ENCODE measurements at regions not wholly inside any gene's neighbourhood (a gene's known extent, or its start where the extent isn't known, plus 50 kb on each side); places are given as distances from the start of the nearest gene placed in this dataset.

GRCh38 chr4:24114919-24115500, 225.2 kb upstream of the PPARGC1A start:
- Mint-ChIP-seq H3K4me1 (no peaks in the 10 kb centered on the region), H3K27me3 (ENCODE audit: insufficient read depth, low read depth) (peaks cover 2% of the 10 kb centered on the region), H3K36me3 (no peaks in the 10 kb centered on the region), H3K27ac (no peak overlapping the region), H3K9me3 (no peaks in the 10 kb centered on the region), H3K4me3 (no peak overlapping the region)
- Histone ChIP-seq H4K20me1 (ENCODE audit: low read depth) (no peaks in the 10 kb centered on the region), H2AFZ (replicated peaks) (no peak overlapping the region), H3K36me3 (no peaks in the 10 kb centered on the region), H3K9me3 (ENCODE audit: low read depth) (no peaks in the 10 kb centered on the region), H3K79me2 (ENCODE audit: low read depth) (no peaks in the 10 kb centered on the region), H3K27ac (no peak overlapping the region), H3K9ac (no peak overlapping the region), H3K4me1 (no peaks in the 10 kb centered on the region), H3K4me3 (no peak overlapping the region), H3F3A (ENCODE audit: low read depth) (no peaks in the 10 kb centered on the region), H3K27me3 (no peaks in the 10 kb centered on the region), H3K4me2 (no peak overlapping the region)
- DNase-seq (ENCODE audit: low spot score), result no peak
- TF ChIP-seq EZH2 (IDR thresholded peaks at IDR 0.05) (no peak), EZH2phosphoT487 (IDR thresholded peaks at IDR 0.05) (no peak)
- TF ChIP-seq, protein P1, sequence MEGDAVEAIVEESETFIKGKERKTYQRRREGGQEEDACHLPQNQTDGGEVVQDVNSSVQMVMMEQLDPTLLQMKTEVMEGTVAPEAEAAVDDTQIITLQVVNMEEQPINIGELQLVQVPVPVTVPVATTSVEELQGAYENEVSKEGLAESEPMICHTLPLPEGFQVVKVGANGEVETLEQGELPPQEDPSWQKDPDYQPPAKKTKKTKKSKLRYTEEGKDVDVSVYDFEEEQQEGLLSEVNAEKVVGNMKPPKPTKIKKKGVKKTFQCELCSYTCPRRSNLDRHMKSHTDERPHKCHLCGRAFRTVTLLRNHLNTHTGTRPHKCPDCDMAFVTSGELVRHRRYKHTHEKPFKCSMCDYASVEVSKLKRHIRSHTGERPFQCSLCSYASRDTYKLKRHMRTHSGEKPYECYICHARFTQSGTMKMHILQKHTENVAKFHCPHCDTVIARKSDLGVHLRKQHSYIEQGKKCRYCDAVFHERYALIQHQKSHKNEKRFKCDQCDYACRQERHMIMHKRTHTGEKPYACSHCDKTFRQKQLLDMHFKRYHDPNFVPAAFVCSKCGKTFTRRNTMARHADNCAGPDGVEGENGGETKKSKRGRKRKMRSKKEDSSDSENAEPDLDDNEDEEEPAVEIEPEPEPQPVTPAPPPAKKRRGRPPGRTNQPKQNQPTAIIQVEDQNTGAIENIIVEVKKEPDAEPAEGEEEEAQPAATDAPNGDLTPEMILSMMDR (IDR thresholded peaks at IDR 0.05), result no peak

- no peak for DNase-seq (ENCODE audit: low spot score)
- Mint-ChIP-seq H3K9me3 (no peaks in the 10 kb centered on the region), H3K27me3 (ENCODE audit: insufficient read depth, low read depth) (no peaks in the 10 kb centered on the region), H3K36me3 (no peaks in the 10 kb centered on the region), H3K27ac (no peak overlapping the region), H3K4me3 (no peak overlapping the region), H3K4me1 (no peaks in the 10 kb centered on the region)
- Histone ChIP-seq H4K20me1 (ENCODE audit: low read depth) (no peaks in the 10 kb centered on the region), H3K4me3 (no peak overlapping the region), H3K4me1 (no peaks in the 10 kb centered on the region), H3K27ac (no peak overlapping the region), H3K9ac (no peak overlapping the region), H3K79me2 (ENCODE audit: low read depth) (no peaks in the 10 kb centered on the region), H3K4me2 (no peak overlapping the region), H2AFZ (replicated peaks) (no peak overlapping the region), H3K36me3 (no peaks in the 10 kb centered on the region), H3F3A (ENCODE audit: low read depth) (no peaks in the 10 kb centered on the region), H3K27me3 (no peaks in the 10 kb centered on the region), H3K9me3 (ENCODE audit: low read depth) (no peaks in the 10 kb centered on the region)
- TF ChIP-seq EZH2 (IDR thresholded peaks at IDR 0.05), result no peak
- TF ChIP-seq, protein P1 (IDR thresholded peaks at IDR 0.05), result no peak
- TF ChIP-seq EZH2phosphoT487 (IDR thresholded peaks at IDR 0.05), result no peak
These were observed 224.6 kb upstream of the PPARGC1A start for GRCh38 chr4:24114444-24114843.

- Mint-ChIP-seq H3K4me1 (no peaks in the 10 kb centered on the region), H3K27ac (no peak overlapping the region), H3K9me3 (no peaks in the 10 kb centered on the region), H3K36me3 (no peaks in the 10 kb centered on the region), H3K4me3 (no peak overlapping the region), H3K27me3 (ENCODE audit: insufficient read depth, low read depth) (no peaks in the 10 kb centered on the region)
- Histone ChIP-seq H3F3A (ENCODE audit: low read depth) (no peaks in the 10 kb centered on the region), H2AFZ (replicated peaks) (no peak overlapping the region), H3K27me3 (no peaks in the 10 kb centered on the region), H4K20me1 (ENCODE audit: low read depth) (no peaks in the 10 kb centered on the region), H3K4me3 (no peak overlapping the region), H3K79me2 (ENCODE audit: low read depth) (no peaks in the 10 kb centered on the region), H3K4me2 (no peak overlapping the region), H3K4me1 (no peaks in the 10 kb centered on the region), H3K9me3 (ENCODE audit: low read depth) (no peaks in the 10 kb centered on the region), H3K27ac (no peak overlapping the region), H3K36me3 (no peaks in the 10 kb centered on the region), H3K9ac (no peak overlapping the region)
- DNase-seq (ENCODE audit: low spot score), result no peak
- TF ChIP-seq EZH2 (IDR thresholded peaks at IDR 0.05), result no peak
- no peak for TF ChIP-seq EZH2phosphoT487 (IDR thresholded peaks at IDR 0.05)
- TF ChIP-seq, protein P1 (IDR thresholded peaks at IDR 0.05), result no peak
These were observed 222.6 kb upstream of the PPARGC1A start for GRCh38 chr4:24112466-24112865.

Measured in neural progenitor cell (in vitro differentiated cells).